HEK293T (cell line): ENCODE measurements at regions not wholly inside any gene's neighbourhood (a gene's known extent, or its start where the extent isn't known, plus 50 kb on each side); places are given as distances from the start of the nearest gene placed in this dataset.

ENCODE experiments used
- CTCF ChIA-PET: fragments of 350-600 bp; formaldehyde crosslinking; extraction: SDS; loops from one replicate; lab custom pipeline; 2021; ENCODE audit warnings: antibody characterized with exemption, inconsistent platforms; lab: Yijun Ruan, JAX
- POLR2A ChIA-PET: fragments of 350-600 bp; formaldehyde crosslinking; extraction: SDS; loops from one replicate; lab custom pipeline; 2020; ENCODE audit warnings: antibody characterized with exemption, inconsistent platforms; lab: Yijun Ruan, JAX
- DNase-seq: peaks from one replicate; pipeline ENCODE4 v3.0.0; 2012; ENCODE audit warnings: mixed read lengths; ENCODE audit errors: extremely low spot score
- ARNT ChIP-seq: fragments of 450-650 bp; IDR thresholded peaks from 2 replicates; pipeline ENCODE4 v1.6.1; 2017; ENCODE audit warnings: mild to moderate bottlenecking
- BHLHE40 ChIP-seq: fragments of 450-650 bp; IDR thresholded peaks from 2 replicates; pipeline ENCODE4 v1.6.1; 2016; ENCODE audit warnings: mild to moderate bottlenecking, moderate library complexity, borderline replicate concordance
- CTBP1 ChIP-seq: fragments of 450-650 bp; IDR thresholded peaks from 2 replicates; pipeline ENCODE4 v1.6.1; 2016; ENCODE audit warnings: borderline replicate concordance
- ELF4 ChIP-seq: fragments of 450-650 bp; IDR thresholded peaks from 2 replicates; pipeline ENCODE4 v1.6.1; 2017; ENCODE audit warnings: antibody characterized with exemption
- FOXA1 ChIP-seq: fragments of 450-650 bp; IDR thresholded peaks from 2 replicates; pipeline ENCODE4 v1.6.1; 2016; ENCODE audit warnings: mild to moderate bottlenecking
- FOXK2 ChIP-seq: fragments of 450-650 bp; IDR thresholded peaks from 2 replicates; pipeline ENCODE4 v1.6.1; 2016; ENCODE audit warnings: mild to moderate bottlenecking
- FOXM1 ChIP-seq: fragments of 450-650 bp; IDR thresholded peaks from 2 replicates; pipeline ENCODE4 v1.6.1; 2017; ENCODE audit warnings: mild to moderate bottlenecking, borderline replicate concordance
- HDGF ChIP-seq: fragments of 450-650 bp; IDR thresholded peaks from 2 replicates; pipeline ENCODE4 v1.6.1; 2017; ENCODE audit warnings: antibody characterized with exemption, borderline replicate concordance
- L3MBTL2 ChIP-seq: fragments of 450-650 bp; conservative IDR thresholded peaks from 2 replicates; pipeline ENCODE4 v1.6.1; 2016; ENCODE audit warnings: mild to moderate bottlenecking
- LEF1 ChIP-seq: fragments of 450-650 bp; IDR thresholded peaks from 2 replicates; pipeline ENCODE4 v1.6.1; 2017; ENCODE audit warnings: mild to moderate bottlenecking, borderline replicate concordance
- NFRKB ChIP-seq: fragments of 450-650 bp; IDR thresholded peaks from 2 replicates; pipeline ENCODE4 v1.6.1; 2016; ENCODE audit warnings: mild to moderate bottlenecking, moderate library complexity
- PKNOX1 ChIP-seq: fragments of 450-650 bp; IDR thresholded peaks from 2 replicates; pipeline ENCODE4 v1.6.1; 2016
- SP1 ChIP-seq: fragments of 450-650 bp; IDR thresholded peaks from 2 replicates; pipeline ENCODE4 v1.6.1; 2017
- SUZ12 ChIP-seq: fragments of 450-650 bp; IDR thresholded peaks from 2 replicates; pipeline ENCODE4 v1.6.1; 2016; ENCODE audit warnings: mild to moderate bottlenecking
- TARDBP ChIP-seq: fragments of 450-650 bp; IDR thresholded peaks from 2 replicates; pipeline ENCODE4 v1.6.1; 2016
- ZNF384 ChIP-seq: fragments of 450-650 bp; IDR thresholded peaks from 2 replicates; pipeline ENCODE4 v1.6.1; 2016

- no peak for TF ChIP-seq ELF4
- TF ChIP-seq ARNT, result no peak
- TF ChIP-seq CTBP1, result no peak
- no peak for TF ChIP-seq BHLHE40
- TF ChIP-seq PKNOX1, result no peak
- TF ChIP-seq FOXK2, result no peak
- TF ChIP-seq FOXM1, result no peak
- TF ChIP-seq FOXA1, result no peak
- no peak for TF ChIP-seq LEF1
- POLR2A ChIA-PET, result no interaction called here
Observed at GRCh38 chr2:147543056-147543455, 301.8 kb upstream of the ACVR2A start.

DNA sequence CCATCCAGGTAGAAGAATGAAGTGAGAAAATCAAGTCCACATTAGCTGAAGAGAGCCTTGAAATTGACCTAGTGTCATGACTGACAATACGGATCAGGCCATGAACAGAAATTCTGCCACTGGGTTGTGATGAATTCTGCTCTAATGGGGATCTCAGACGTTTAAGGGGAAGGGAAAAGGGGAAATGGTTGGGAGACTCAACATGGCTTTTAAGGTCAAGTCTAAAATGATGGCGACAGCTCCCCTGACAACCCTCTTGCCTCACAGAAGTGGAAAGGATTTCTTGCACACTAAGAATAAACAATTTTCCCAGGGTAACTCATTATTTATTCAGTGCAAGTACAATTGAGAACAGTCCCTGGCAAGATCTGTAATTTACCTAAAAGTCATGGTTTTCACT is 302.5 kb upstream of the ACVR2A start:
- CTCF ChIA-PET, result no interaction called here
- TF ChIP-seq SP1 (no peak), ELF4 (no peak), NFRKB (no peak), L3MBTL2 (no peak), BHLHE40 (no peak), TARDBP (no peak), ZNF384 (no peak), FOXK2 (no peak), PKNOX1 (no peak), CTBP1 (no peak), FOXM1 (no peak), FOXA1 (no peak), LEF1 (no peak), HDGF (no peak), ARNT (no peak), SUZ12 (no peak)
- POLR2A ChIA-PET, result no interaction called here

More at GRCh38 chr2:147543056-147543455, 301.8 kb upstream of the ACVR2A start:
- CTCF ChIA-PET, result no interaction called here
- DNase-seq, result no peak

DNA sequence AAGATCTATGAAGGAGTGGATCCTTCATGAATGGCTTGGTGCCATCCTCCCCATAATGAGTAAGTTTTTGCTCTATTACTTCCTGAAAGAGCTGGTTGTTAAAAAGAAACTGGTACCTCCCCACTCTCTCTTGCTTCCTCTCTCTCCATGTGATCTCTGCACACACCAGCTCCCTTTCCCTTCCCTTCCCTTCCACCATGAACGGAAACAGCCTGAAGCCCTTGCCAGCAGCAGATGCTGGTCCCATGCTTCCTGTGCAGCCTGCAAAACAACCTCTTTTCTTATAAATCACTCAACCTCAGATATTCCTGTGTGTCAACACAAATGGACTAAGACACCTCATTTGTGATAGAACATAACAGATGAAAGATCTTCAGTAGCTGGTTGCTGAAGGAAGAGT is 303.5 kb upstream of the ACVR2A start:
- ChIA-PET POLR2A (no interaction called here), CTCF (interaction anchor here (0.7 kb wide), 1 partner anchor 130 kb away, joined by 3 read pairs; no protein-coding TSS in a partner anchor)
- no peak for DNase-seq
- TF ChIP-seq LEF1, result no peak
- no peak for TF ChIP-seq FOXK2
- TF ChIP-seq HDGF, result no peak
- no peak for TF ChIP-seq FOXA1
- no peak for TF ChIP-seq L3MBTL2
- TF ChIP-seq ZNF384, result no peak
- no peak for TF ChIP-seq BHLHE40

More for the DNA sequence above, 302.5 kb upstream of the ACVR2A start:
- no peak for DNase-seq

DNA sequence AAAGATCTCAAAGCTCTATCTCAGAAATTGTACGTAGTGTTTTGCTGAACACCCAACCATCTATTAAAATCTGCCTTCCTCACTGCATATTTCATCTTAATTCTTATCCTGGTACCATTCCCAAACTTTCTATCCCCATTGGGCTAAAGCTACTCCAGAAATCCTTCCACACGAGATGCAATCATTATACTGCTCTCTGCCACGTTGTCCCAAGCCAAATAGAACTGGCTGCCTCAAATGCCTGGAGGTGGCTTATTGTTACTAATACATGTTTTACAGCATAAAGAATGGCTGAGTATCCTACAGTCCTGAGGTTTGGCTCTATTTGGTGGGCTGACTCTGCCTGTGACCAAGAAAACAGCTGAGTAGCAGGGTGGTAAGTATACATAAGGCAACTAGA is 306.0 kb upstream of the ACVR2A start:
- ChIA-PET CTCF (no interaction called here), POLR2A (no interaction called here)
- TF ChIP-seq NFRKB (no peak), BHLHE40 (no peak), SUZ12 (no peak), L3MBTL2 (no peak)
- no peak for DNase-seq

GRCh38 chr2:147538088-147538487 is 306.7 kb upstream of the ACVR2A start:
- ChIA-PET POLR2A (no interaction called here), CTCF (no interaction called here)
- DNase-seq, result no peak
- TF ChIP-seq BHLHE40 (no peak), NFRKB (no peak), SP1 (no peak), FOXA1 (no peak)

DNA sequence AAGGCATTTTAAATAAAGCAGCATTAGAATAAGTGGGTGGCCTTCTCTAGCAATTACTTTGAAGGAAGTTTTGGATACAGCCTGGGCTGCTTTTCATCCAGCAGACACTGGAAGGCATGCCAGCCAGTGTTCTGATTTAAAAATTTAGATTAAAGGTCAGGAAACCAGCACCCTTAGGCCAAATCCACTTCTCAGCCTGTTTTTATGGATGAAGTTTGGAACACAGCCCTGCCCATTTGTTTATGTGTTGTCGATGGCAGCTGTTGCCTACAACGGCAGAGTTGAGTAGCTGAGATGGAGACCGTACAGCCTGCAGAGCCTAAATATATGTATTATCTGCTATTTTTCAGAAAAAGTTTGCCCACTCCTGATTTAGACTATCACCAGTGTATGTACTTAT is 313.6 kb upstream of the ACVR2A start:
- TF ChIP-seq TARDBP (no peak), CTBP1 (no peak), L3MBTL2 (no peak), LEF1 (no peak), FOXK2 (no peak), PKNOX1 (no peak), HDGF (no peak), ARNT (no peak), ELF4 (no peak), FOXM1 (no peak), NFRKB (no peak), BHLHE40 (no peak), ZNF384 (no peak), SUZ12 (no peak), SP1 (no peak)
- CTCF ChIA-PET, result no interaction called here
- POLR2A ChIA-PET, result no interaction called here
- no peak for DNase-seq

DNA sequence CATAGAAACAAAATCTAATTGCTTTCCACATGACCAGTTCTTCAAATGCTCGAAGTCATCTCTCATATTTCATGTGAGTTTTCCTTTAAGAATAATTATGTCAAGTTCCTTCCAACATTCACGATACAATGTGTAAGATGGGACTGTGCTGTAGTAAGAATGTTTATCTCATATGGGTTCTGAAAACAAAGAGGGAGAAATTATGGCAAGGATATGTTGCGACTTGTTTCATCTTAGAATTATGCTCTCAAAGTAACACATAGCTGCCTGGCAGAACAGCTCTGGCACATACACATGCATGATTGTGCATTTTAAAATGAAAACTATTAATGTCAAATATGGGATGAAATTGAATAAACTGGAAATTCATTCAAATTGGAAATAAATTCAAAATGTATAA is 314.8 kb upstream of the ACVR2A start:
- no peak for TF ChIP-seq ELF4
- no peak for TF ChIP-seq L3MBTL2
- no peak for TF ChIP-seq ARNT
- no peak for TF ChIP-seq NFRKB
- no peak for TF ChIP-seq ZNF384
- TF ChIP-seq SUZ12, result no peak
- no peak for TF ChIP-seq FOXK2
- TF ChIP-seq PKNOX1, result no peak
- TF ChIP-seq LEF1, result no peak
- TF ChIP-seq FOXM1, result no peak
- no peak for TF ChIP-seq FOXA1
- ChIA-PET POLR2A (no interaction called here), CTCF (no interaction called here)
- no peak for DNase-seq
